ENCODE measurements at regions not wholly inside any gene's neighbourhood (a gene's known extent, or its start where the extent isn't known, plus 50 kb on each side); places are given as distances from the start of the nearest gene placed in this dataset.
A peak's percentile ranks its signal among the peaks of the same experiment; 100 is the strongest.

GRCh38 chr6:95325916-95326315, 251.4 kb upstream of the MANEA start:
- TF ChIP-seq CTCF (IDR thresholded peaks at IDR 0.05), result no peak
- no peak for TF ChIP-seq ZFX (IDR thresholded peaks at IDR 0.05; ENCODE audit: borderline replicate concordance)
- no peak overlapping the region for H3K27ac ChIP-seq

- no peak for TF ChIP-seq CTCF (IDR thresholded peaks at IDR 0.05)
- no peak for TF ChIP-seq ZFX (IDR thresholded peaks at IDR 0.05; ENCODE audit: borderline replicate concordance)
- no peak overlapping the region for H3K27ac ChIP-seq
Measured at GRCh38 chr6:95328231-95328630, 249.1 kb upstream of the MANEA start.

- no peak overlapping the region for H3K27ac ChIP-seq
- TF ChIP-seq ZFX (IDR thresholded peaks at IDR 0.05; ENCODE audit: borderline replicate concordance) (no peak), CTCF (IDR thresholded peaks at IDR 0.05) (peak; percentile 39)
Measured at GRCh38 chr6:95352064-95352795, 225.1 kb upstream of the MANEA start.

- H3K27ac ChIP-seq, result no peak overlapping the region
- no peak for TF ChIP-seq CTCF (IDR thresholded peaks at IDR 0.05)
- TF ChIP-seq ZFX (IDR thresholded peaks at IDR 0.05; ENCODE audit: borderline replicate concordance), result no peak
Measured at GRCh38 chr6:95354551-95354950, 222.8 kb upstream of the MANEA start.

- H3K27ac ChIP-seq, result no peak overlapping the region
- TF ChIP-seq ZFX (IDR thresholded peaks at IDR 0.05; ENCODE audit: borderline replicate concordance), result no peak
- no peak for TF ChIP-seq CTCF (IDR thresholded peaks at IDR 0.05)
Measured at GRCh38 chr6:95357380-95358020, 219.8 kb upstream of the MANEA start.

GRCh38 chr6:95364016-95364604, 213.2 kb upstream of the MANEA start:
- TF ChIP-seq CTCF (IDR thresholded peaks at IDR 0.05) (peak; percentile 72), ZFX (IDR thresholded peaks at IDR 0.05; ENCODE audit: borderline replicate concordance) (no peak)
- H3K27ac ChIP-seq, result no peak overlapping the region

- H3K27ac ChIP-seq, result no peak overlapping the region
- TF ChIP-seq CTCF (IDR thresholded peaks at IDR 0.05), result no peak
- no peak for TF ChIP-seq ZFX (IDR thresholded peaks at IDR 0.05; ENCODE audit: borderline replicate concordance)
Measured at GRCh38 chr6:95365454-95365853, 211.9 kb upstream of the MANEA start.
